GM23248 (cell line): ENCODE measurements at regions not wholly inside any gene's neighbourhood (a gene's known extent, or its start where the extent isn't known, plus 50 kb on each side); places are given as distances from the start of the nearest gene placed in this dataset.

Experiments used
- EZH2 ChIP-seq: fragments of 200-600 bp; sonication (generic); IDR thresholded peaks from 2 replicates; pipeline ENCODE4 v1.6.1; 2018; ENCODE audit warnings: antibody characterized with exemption, mild to moderate bottlenecking; ENCODE audit not compliant: insufficient read depth, poor library complexity, severe bottlenecking
- EZH2phosphoT487 ChIP-seq: fragments of 200-600 bp; sonication (generic); IDR thresholded peaks from 2 replicates; pipeline ENCODE4 v1.6.1; 2018; ENCODE audit warnings: antibody characterized with exemption, moderate library complexity, mild to moderate bottlenecking, low read depth; ENCODE audit not compliant: insufficient read depth

DNA sequence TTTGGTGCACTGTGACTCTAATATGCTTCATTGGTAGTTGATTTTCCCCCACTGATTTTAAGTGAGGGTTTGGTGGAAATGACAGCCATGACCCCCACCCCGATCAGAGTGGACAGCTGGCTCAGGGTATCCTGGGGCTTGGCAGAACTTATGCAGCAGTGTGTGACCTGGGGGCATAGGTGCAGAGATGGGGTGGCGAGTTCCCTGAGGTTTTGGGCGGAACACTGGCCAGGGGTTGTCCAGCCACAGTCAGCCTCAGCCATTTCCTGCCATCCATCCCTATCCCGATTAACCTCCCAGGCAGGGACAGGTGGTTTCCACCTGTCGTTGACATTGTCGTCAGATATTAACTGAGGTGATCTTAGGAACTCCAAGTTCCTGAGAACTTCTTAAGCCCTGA lies 155.8 kb upstream of the CHST15 start:
- TF ChIP-seq EZH2 = no peak
- no peak for TF ChIP-seq EZH2phosphoT487
